HG03457 (cell line): ENCODE measurements at regions not wholly inside any gene's neighbourhood (a gene's known extent, or its start where the extent isn't known, plus 50 kb on each side); places are given as distances from the start of the nearest gene placed in this dataset.

ENCODE experiments used
- ATAC-seq: cut with Tn5 transposase; IDR thresholded peaks from one replicate; pipeline ENCODE4 v1.9.1; 2021; ENCODE audit warnings: moderate number of reproducible peaks; ENCODE audit not compliant: unreplicated experiment

- ATAC-seq = no peak
Observed at GRCh38 chr1:184919892-184920291, 54.4 kb downstream of the NIBAN1 start.

GRCh38 chr1:184915463-184916090 is 58.7 kb downstream of the NIBAN1 start:
- ATAC-seq = no peak

- no peak for ATAC-seq
Observed at GRCh38 chr1:184914149-184914548, 60.2 kb downstream of the NIBAN1 start.

GRCh38 chr1:184912392-184912791 is 61.9 kb downstream of the NIBAN1 start:
- no peak for ATAC-seq

GRCh38 chr1:184911830-184912229 is 62.5 kb downstream of the NIBAN1 start:
- no peak for ATAC-seq

GRCh38 chr1:184911103-184911745 is 63.1 kb downstream of the NIBAN1 start:
- ATAC-seq = no peak

GRCh38 chr1:184910691-184911091 is 63.6 kb downstream of the NIBAN1 start:
- ATAC-seq = no peak

- no peak for ATAC-seq
Observed at GRCh38 chr1:184910005-184910404, 64.3 kb downstream of the NIBAN1 start.

GRCh38 chr1:184909019-184909418 is 65.3 kb downstream of the NIBAN1 start:
- no peak for ATAC-seq

GRCh38 chr1:184908506-184908905 is 65.8 kb downstream of the NIBAN1 start:
- ATAC-seq = no peak

- ATAC-seq = no peak
Observed at GRCh38 chr1:184907500-184907899, 66.8 kb downstream of the NIBAN1 start.

- no peak for ATAC-seq
Observed at GRCh38 chr1:184906761-184907160, 67.5 kb downstream of the NIBAN1 start.

- ATAC-seq = no peak
Observed at GRCh38 chr1:184905601-184906322, 68.5 kb downstream of the NIBAN1 start.

- ATAC-seq = no peak
Observed at GRCh38 chr1:184903111-184903692, 71.1 kb downstream of the NIBAN1 start.

GRCh38 chr1:184900507-184900906 is 73.8 kb downstream of the NIBAN1 start:
- ATAC-seq = no peak

- ATAC-seq = no peak
Observed at GRCh38 chr1:184896000-184896399, 78.3 kb downstream of the NIBAN1 start.

- ATAC-seq = no peak
Observed at GRCh38 chr1:184895086-184895485, 79.2 kb downstream of the NIBAN1 start.

GRCh38 chr1:184893695-184894094 is 80.6 kb downstream of the NIBAN1 start:
- ATAC-seq = no peak

- no peak for ATAC-seq
Observed at GRCh38 chr1:184892116-184892515, 82.2 kb downstream of the NIBAN1 start.

- no peak for ATAC-seq
Observed at GRCh38 chr1:184891440-184891839, 82.9 kb downstream of the NIBAN1 start.

GRCh38 chr1:184890539-184890973 is 83.8 kb downstream of the NIBAN1 start:
- ATAC-seq = no peak

- ATAC-seq = no peak
Observed at GRCh38 chr1:184889902-184890301, 84.4 kb downstream of the NIBAN1 start.
